HG03378 (cell line): ENCODE measurements at regions not wholly inside any gene's neighbourhood (a gene's known extent, or its start where the extent isn't known, plus 50 kb on each side); places are given as distances from the start of the nearest gene placed in this dataset.
"Not testable (repeated sequence)": the region's sequence is repeated elsewhere in the genome, so short reads cannot be mapped to it uniquely, and the experiment has no call there.

ENCODE experiments used
- ATAC-seq: cut with Tn5 transposase; IDR thresholded peaks from one replicate; pipeline ENCODE4 v1.9.1; 2021; ENCODE audit warnings: mild to moderate bottlenecking, moderate library complexity; ENCODE audit not compliant: unreplicated experiment

DNA sequence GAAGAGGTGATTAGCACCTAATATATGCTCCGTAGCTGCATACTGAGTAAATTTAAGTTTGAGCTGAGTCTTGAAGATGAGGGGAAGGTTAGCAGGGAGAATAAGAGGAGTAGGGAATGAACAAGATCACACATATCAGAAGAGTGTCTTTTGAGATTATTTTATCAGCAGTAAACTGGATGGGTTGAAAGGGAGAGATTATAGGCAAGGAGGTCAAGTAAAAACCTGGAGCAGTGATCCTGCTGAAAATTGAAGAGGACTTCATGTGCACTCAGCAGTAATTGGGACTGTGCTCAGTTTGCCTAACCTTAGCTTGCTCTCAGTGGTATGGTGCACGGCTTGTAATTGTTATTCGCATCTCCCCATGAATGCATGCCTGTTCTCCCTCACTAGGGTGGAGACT lies 79.5 kb upstream of the PICALM start:
- ATAC-seq, result no peak

DNA sequence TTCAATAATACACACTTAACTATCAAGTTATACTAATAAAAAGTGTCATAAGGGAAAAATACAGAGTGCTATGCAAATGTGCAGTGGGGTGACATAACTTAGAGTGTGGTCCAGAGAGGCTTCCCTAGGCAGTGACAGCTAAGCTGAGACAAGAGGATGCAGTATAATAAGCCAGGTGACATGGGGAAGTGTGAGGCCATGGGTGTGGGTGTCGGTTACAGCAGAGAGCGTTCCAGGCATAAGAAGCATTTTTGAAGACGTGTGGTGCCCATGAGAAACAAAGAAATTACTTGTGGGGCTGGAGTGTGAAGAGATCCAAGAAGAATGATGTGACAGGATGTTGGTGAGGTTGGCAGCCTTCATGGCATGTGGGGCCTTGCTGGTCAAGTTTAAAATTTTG lies 78.1 kb upstream of the PICALM start:
- ATAC-seq, result peak; percentile 51

DNA sequence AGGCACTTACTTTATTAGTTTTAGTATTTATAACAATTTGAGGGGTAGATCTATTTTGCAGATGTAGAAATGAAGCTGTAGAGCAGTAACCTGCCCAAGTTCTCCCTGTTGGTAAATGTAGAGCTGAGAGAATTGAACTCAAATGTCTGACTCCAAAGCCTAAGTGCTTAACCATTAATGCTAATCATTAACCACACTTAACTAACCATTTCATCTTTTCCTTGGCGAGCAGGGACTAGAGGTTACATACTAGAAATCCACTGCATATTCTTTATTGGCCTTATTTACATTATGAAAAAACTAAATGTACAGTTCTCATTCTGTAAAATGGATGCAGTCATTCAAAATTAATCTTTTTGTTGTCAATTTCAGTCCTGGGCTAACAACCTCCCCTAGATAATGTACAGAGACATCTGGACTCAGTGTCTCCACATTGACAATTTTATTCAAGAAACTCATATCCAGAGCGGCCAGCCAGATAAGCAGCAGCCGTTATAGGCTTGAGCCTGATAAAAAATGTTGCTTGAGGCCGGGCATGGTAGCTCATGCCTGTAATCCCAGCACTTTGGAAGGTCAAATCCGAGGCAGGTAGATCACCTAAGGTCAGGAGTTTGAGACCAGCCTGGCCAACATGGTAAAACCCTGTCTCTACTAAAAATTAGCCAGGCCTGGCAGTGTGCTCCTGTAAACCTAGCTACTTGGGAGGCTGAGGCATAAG lies 76.7 kb upstream of the PICALM start:
- peak; percentile 48 for ATAC-seq

GRCh38 chr11:86144846-86145245 lies 76.0 kb upstream of the PICALM start:
- no peak for ATAC-seq

GRCh38 chr11:86144087-86144486 lies 75.2 kb upstream of the PICALM start:
- not testable (repeated sequence) for ATAC-seq

GRCh38 chr11:86143087-86144030 lies 74.5 kb upstream of the PICALM start:
- ATAC-seq, result peak; percentile 31

- ATAC-seq, result no peak
These were observed 73.3 kb upstream of the PICALM start for GRCh38 chr11:86142170-86142569.

DNA sequence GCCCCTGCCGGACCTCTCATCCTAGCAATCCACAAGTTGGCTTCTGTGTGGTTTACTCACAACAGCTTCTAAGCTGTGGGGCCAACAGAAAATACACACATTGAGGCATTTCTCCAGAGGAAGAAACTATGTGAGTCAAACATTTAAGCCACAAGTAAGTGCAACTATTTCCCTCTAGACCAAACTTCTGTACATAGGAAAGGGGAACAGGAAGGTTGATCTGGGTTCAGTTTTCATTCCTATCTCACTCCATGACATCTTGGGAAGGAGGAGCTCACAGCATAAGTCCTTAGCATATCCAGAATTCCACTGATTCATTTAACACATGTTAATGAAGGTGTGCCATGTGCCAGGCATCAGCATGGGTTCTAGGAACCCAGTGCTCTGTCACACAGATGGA lies 72.8 kb upstream of the PICALM start:
- no peak for ATAC-seq

DNA sequence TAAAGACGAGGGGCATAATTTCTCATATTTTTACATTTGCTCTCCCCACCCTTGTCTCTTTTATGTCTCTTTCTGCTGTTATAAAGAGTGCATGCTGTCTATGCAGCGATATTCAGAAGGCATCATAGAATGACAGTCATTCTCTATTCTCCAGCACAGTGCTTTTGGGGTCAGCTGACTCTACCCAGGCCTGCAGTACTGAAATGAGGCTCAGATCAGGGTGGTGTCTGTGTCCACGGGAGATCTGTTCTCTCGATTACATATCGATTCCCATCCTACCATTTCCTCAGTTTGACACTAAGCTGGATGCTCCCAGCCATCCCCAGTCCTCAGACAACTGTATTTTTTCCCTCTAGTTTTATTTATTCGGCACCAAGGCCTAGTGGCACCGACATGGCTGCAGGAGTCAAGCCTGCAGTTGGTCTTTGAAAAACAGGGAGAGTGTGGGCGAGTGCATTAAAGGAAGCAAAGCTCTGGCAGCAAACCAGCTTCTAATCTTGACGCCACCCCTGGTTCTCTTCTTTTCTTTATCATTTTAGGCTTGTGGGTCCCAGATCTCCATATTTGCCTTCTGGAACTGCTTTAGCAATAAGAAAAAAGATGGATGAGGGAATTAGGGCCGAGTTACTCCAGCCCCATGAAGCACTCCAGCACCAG lies 71.6 kb upstream of the PICALM start:
- no peak for ATAC-seq

DNA sequence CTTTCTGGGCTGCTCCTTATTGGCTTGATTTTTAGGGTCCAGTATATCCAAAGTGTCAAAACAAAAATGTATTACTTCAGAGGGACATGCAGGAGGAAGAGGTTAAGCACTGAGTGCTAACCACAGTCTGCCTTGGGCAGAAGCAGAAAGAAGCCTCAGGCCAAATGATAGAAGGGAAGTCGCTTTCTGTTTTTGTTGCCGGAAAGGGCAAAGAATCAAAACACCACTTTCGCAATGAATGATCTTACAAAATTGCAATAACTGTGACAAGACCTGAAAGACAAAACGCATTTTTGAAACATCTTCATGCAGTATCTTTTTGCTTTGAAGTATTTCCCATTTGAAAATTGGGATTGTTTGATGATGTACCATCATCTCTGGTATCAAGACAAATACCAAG lies 70.1 kb upstream of the PICALM start:
- ATAC-seq, result peak; percentile 84

DNA sequence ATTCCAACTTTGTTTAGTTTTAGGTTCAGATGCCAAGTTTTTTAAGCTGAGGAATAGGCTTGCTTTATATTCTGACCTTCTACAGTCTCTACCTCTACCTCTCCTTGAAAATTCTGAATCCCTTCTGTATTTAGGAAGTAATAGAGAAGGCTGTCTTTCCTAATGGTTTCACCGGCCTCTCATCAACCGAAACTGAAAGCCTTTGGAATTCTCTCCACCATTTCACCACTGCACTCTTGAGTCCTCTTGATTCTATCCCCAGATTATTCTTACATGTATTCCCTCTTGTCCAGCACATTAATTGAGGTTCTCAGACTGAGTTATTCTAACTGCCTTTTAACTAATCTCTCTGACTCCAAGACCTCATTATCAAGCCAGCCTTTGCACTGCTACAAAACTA lies 67.7 kb upstream of the PICALM start:
- ATAC-seq, result no peak

DNA sequence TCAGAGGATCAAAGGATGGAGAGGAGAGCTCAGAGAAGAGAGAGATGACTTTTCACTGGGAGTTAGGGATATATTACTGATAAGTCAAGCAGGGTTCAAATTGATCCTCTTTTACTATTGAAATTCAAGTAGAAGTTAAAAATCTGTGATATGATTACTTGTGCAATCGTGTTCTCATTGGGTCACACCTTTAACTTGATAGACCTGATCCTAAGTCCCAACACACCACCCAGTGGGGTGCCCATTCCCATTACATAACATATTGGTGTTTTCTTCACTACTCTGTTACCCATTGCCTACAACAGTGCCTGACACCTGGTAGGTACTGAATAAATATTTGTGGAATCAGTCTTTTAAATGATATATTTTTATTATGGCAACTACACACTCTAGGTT lies 66.4 kb upstream of the PICALM start:
- ATAC-seq, result no peak

- ATAC-seq, result no peak
These were observed 65.9 kb upstream of the PICALM start for GRCh38 chr11:86134580-86135318.

GRCh38 chr11:86132667-86133249 lies 63.9 kb upstream of the PICALM start:
- no peak for ATAC-seq

- ATAC-seq, result peak; percentile 49
These were observed 61.1 kb upstream of the PICALM start for GRCh38 chr11:86129740-86130540.

DNA sequence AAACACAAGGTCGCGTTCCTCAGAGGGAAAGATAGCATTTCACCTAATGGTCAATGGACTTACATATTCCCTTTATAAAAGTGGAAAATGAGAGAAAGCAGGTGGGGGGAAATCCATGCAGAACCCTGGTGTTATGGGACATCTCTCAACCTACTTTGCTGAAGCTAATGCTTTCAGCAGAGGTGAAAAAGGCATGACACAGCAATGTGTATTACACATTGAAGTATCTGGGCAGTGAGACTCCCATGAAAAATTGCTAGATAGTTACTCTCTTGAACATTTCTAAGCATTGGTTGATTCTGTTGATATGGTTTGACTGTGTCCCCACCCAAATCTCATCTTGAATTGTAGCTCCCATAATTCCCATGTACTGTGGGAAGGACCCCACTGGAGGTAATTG lies 60.0 kb upstream of the PICALM start:
- ATAC-seq, result no peak

- no peak for ATAC-seq
These were observed 58.0 kb upstream of the PICALM start for GRCh38 chr11:86126862-86127261.

DNA sequence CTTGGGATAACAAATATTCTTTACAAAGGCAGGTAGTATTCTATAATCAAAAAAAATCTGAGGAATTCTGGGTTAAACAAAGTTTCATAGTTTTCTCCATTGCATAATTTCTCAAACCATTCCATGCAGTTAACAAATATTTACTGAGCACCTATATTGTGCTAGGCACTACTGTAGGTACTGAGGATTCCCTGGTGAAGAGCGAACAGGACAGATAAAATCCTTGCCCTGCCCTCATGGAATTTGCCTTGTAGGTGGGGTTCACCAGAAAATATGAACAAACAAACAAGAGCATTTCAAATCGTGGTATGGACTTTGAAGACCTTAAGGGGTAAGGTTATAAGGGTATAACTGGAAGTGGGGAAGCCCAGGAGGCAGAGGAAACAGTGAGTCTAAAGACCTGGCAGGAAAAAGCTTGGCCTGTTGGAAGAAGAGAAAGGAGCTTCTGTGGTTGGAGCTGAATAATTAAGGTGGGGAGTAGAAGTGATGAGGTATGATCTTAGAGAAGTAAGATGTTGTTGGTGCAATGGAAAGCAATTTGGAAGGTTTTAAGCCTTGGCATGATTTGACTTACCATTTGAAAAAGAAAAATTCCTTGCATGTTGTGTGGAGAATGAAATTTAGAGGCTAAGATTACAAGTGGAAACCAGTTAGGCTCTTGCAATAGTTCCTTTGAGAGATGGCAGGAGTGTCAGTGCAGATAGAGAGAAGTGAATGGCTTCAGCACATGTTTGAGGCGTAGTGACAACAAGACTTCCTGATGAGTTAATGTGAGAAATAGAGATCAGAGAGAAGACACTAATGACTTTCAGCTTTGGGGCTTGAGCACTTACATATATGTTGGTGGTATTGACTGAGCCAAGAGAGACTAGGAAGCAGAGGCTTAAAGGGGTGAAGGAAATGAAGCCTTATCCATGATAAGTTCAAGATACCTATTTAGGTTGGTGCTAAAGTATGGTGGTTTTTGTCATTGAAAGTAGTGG lies 55.7 kb upstream of the PICALM start:
- peak; percentile 57 for ATAC-seq

DNA sequence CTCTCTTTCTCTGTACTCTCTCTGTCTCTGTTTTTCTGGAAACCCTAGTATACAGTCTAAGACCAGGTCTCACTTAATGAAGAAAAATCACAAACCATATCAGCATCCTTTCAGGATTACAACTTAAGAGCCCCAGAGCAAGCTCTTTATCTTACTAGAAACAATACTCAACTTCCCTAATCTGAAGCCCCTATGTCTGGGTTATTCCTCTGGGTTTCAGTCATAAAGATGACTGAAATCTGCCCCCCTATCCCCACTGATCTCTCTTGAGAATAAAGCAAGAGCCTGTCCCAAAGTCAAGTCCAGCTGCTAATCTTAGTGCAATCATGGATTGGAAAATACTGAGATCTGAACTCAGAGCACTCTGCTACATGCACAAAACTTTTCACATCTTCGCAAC lies 53.9 kb upstream of the PICALM start:
- no peak for ATAC-seq
